GM21381 (cell line): ENCODE measurements at regions not wholly inside any gene's neighbourhood (a gene's known extent, or its start where the extent isn't known, plus 50 kb on each side); places are given as distances from the start of the nearest gene placed in this dataset.
"Not testable (repeated sequence)": the region's sequence is repeated elsewhere in the genome, so short reads cannot be mapped to it uniquely, and the experiment has no call there.

Experiments used
- ATAC-seq: cut with Tn5 transposase; IDR thresholded peaks from one replicate; pipeline ENCODE4 v1.9.1; 2021; ENCODE audit warnings: mild to moderate bottlenecking, moderate library complexity; ENCODE audit not compliant: unreplicated experiment

DNA sequence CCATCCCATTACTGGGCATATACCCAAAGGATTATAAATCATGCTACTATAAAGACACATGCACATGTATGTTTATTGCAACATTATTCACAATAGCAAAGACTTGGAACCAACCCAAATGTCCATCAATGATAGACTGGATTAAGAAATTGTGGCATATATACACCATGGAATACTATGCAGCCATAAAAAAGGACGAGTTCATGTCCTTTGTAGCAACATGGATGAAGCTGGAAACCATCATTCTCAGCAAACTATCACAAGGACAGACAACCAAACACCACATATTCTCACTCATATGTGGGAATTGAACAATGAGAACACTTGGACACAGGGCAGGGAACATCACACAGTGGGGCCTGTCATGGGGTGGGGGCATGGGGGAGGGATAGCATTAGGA is 181.5 kb upstream of the SPRY2 start:
- not testable (repeated sequence) for ATAC-seq

DNA sequence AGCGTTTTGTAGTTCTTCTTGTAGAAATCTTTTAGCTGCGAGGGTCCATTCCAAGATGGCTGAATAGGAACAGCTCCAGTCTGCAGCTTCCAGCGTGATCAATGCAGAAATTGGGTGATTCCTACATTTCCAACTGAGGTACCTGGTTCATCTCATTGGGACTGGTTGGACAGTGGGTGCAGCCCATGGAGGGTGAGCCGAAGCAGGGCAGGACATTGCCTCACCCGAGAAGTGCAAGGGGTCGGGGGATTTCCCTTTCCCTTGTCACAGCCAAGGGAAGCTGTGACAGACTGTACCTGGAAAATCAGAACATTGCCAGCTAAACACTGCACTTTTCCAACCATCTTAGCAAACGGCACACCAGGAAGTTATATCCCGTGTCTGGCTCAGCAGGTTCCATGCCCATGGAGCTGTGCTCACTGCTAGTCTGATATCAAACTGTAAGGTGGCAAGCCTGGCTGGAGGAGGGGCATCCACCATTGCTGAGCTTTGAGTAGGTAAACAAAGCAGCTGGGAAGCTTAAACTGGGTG is 176.0 kb upstream of the SPRY2 start:
- ATAC-seq = no peak

DNA sequence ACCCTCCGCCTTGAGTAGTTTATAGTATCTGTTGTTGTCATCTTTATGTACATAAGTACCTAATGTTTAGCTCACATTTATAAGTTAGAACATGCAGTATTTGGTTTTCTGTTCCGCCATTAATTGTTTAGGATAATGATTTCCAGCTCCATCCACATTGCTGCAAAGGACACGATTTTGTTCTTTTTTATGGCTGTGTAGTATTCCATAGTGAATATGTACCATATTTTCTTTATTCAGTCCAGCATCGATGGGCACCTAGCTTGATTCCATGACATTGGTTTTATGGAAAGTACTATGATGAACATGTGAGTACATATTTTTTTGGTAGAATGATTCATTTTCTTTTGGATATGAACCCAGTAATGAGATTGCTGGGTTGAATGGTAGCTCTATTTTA is 174.4 kb upstream of the SPRY2 start:
- no peak for ATAC-seq

DNA sequence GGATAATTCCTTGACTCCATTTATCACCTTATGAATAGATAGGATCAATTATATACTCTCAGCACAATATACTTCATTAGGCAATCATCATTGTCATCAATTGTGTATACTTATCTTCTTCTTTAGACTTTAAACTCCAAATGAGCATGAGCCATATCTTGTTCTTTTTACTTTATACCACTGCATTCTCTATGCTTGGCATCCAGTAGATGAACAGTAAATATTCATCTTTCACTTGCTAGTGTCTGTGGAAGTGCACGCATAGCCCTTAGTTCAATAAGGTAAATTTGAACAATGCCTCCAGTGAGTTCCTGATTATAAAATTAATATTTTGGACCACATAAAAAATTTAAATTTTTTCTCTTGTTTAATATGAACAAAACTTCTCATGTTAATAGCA is 172.3 kb upstream of the SPRY2 start:
- no peak for ATAC-seq

DNA sequence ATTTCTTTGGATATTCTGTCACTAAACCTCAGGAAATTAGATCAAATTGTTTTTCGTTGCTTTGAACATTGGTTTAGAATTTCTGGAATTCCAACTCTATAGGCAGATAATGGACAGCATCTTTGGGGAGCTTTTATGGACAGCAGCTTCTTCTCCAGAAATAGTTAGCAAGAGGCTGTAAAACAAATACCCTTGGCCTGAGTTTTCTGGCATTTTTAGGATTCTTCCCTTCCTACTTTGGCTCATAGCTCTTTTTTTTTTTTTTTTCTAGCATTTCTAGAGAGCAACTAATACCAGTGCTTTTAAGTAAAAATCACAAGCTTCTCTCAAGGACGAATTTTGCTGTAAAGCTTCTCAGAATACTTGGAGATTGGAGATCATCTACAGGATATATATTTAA is 169.8 kb upstream of the SPRY2 start:
- ATAC-seq = no peak

DNA sequence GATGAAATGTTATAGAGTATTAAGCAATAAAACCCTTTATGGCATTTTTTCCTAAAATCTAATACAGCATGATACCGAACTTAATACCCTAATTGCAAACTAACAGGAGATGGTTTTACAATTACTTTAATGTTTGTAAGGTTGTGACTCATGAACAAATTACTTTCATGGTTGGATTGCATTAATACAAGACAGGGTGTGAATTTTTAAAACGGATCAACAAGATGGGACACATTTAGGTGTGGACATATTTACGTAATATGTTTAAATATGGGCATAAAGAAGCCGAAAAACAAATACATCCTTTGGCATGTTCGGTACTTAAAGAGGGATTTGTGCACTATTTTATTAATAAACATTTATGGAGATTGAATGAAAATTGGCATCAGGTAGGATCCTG is 168.3 kb upstream of the SPRY2 start:
- ATAC-seq = no peak

DNA sequence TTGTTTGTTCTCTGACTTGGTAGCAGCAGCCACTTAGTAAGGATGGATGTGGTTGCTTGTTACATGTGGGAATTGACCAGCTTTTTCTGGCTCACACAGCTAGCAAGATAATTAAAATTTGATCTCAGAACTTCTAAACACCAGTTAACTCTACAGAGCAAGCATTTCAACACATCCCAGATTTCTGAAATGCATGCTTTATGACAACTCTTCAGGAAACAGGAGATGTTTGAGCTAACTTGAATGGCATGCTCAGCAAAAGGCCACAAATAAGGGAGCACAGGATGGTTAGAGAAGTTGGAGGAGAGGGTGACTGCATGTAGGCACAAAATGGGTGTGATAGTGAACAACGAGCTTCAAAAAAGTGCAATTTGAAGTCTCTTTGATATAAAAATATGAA is 167.1 kb upstream of the SPRY2 start:
- ATAC-seq = no peak

DNA sequence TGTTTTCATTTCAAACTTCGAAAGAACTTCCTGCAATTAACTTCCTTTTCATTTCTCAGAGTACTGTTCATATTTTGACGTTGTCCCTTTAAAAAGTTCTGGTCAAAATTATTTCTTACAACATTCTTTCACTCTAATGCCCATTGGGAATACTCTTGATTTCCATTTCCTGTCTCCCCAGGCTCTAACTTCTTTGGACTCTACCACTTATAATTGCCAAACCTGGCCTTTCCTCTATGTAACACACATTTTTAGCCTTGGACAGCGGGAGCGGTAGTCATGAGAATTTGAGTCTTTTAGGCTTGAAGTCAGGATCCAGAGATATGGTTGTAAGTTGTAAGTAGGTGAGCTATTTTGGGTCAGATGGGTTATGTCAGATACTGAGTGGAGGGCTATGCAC is 163.5 kb upstream of the SPRY2 start:
- ATAC-seq = no peak

DNA sequence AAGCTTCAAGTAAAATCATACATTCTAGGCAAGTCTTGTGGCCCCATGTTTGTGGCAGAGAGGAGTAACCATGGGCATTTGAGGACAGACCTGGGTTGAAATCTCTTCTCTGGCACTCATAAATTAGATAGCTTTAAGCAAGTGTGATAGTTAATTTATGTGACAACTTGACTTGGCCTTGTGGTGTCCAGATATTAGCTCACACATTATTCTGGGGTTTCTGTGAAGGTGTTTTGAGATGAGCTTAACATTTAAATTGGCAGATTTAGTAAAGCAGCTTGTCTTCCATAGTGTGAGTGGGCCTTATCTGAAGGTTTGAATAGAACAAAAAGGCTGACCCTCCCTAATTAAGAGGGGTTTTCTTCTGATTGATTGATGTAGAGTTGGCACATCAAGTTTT is 161.4 kb upstream of the SPRY2 start:
- ATAC-seq = no peak

DNA sequence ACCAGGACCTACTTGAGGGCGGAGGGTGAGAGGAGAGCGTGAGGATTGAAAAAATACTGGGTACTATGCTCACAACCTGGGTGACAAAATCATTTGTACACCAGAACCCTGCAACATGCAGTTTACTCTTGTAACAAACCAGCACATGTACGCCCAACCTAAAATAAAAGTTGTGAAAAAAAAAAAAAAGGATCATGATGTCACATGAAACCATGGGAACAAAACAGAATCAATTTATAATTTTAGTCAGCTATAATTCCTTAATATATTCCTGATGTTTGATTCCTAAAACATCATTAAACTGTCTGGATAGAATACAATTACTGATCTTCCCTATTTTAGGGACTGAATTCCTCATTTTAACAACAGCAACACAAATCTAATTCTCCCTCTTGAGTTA is 160.6 kb upstream of the SPRY2 start:
- ATAC-seq = no peak

DNA sequence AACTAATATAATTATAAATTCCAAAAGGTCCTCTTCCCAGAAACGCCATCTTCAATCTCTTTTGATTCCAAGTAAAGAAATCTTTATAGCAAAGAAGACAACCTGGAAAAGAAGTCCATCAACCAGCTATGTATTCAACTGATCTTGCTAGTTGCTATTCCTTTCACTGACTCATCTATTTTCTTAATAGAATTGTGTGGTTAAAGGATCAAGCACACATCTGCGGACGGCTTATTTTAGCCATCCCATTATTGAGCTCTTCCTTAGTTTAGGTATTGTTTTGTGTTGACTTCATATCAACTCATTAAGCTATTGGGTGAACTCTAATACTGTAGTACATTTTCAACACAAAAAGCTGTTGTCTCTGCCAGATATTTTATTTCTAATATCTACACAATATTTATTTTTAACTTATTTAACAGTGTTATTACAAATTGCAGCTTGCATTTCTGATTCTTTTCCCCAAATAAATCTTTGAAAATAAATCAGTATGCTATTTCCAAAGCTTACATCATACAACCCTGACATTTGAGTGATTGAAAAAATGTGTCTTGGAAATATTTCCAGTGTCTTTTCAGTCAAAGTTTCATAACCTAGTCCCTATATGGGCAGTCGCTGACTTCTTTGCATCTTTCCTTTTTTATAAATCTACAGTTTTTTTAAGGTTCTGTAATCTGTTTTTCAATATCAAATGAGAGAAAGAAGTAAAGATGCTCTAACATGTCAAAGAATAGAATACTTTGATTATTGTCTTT is 158.8 kb upstream of the SPRY2 start:
- no peak for ATAC-seq

DNA sequence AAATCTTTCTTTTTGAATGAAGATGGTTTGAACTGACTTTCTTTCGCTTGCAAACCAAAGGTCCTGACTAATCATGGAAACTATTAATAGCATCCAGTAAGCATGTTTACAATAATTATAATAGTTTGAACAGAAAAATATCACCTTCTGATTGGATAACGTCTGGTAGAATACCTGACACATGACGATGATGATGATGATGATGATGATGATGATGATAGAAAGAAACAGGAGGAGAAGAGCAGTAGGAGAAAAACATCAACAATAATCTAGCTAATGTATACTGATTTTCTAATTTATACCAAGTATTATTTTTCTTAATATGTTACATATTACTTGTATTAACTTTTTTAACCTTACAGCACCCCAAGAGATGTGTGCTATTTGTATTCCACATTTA is 157.5 kb upstream of the SPRY2 start:
- no peak for ATAC-seq

DNA sequence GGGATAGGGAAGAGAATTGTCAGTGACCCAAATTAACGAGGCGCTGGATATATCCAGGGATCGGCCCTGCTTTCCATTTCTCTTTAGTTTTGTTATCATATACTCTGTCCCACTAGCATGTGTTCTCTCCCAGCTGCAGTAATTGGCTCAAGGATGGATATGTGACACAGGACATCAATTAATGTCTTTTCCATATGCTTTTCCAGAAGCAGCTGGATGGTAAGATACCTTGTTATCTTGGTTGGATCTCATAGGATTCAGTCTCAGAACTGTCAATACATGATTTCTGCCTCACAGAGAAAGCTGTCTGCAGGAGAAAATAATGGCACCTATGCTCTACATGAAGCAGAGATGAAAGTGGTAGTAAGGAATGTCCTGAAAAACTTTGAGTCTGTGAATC is 157.1 kb upstream of the SPRY2 start:
- ATAC-seq = no peak

DNA sequence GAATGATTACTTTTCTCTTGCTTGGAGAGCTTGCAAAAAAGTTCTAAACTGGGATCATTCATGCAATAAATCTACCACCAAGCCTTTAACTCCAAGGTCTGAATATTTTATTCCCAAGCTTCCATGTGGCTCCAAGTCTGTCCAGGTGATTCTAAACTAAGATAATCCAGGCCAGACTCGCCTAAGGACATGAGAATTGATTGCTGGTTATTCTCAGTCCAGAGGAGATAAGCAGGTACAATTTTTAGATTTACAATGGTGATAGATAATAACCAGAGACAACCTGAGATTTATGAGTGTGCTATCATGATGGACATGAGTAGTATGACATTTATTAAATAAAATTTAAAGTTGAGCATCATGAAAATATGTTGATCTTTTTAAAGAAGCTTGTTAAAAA is 156.5 kb upstream of the SPRY2 start:
- no peak for ATAC-seq

DNA sequence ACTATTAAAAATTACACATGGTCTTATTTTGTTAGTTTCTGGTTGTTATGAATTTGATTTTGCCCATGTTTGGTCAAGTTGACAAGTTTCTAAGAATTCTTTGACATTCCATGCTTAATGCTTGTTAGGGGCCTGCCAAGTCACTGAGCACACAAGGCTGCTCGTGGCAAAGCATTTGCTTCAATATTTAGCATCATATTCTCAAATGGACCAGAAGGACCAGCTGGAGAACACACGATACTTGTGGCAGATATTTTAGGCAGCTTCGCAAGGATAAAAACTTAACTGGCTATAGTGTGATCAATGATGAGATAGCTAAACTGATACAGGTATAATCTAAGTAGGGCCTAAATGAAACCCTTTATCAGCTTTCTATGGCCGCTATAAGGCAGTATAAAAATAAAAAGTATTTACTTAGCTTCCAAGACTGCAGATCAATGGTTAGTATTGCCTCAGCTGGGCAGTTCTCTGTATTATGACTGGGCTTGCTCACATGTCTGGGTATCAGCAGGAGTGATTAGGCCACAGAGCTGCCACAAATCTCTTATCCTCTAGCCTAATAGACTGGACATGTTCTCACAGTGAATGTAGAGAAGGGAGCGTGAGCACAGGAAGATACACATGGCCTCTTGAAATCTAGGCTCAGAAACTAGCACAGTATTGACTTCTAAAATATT is 155.9 kb upstream of the SPRY2 start:
- ATAC-seq = no peak

DNA sequence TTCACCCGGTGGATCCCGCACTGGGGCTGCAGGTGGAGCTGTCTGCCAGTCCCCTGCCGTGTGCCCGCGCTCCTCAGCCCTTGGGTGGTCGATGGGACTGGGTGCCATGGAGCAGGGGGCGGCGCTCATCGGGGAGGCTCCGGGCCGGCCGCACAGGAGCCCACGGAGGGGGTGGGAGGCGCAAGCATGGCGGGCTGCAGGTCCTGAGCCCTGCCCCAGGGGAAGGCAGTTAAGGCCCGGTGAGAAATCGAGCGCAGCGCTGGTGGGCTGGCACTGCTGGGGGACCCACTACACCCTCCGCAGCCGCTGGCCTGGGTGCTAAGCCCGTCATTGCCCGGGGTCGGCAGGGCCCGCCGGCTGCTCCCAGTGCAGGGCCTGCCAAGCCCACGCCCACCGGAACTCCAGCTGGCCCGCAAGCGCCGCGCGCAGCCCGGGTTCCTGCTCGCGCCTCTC is 149.6 kb upstream of the SPRY2 start:
- ATAC-seq = not testable (repeated sequence)

DNA sequence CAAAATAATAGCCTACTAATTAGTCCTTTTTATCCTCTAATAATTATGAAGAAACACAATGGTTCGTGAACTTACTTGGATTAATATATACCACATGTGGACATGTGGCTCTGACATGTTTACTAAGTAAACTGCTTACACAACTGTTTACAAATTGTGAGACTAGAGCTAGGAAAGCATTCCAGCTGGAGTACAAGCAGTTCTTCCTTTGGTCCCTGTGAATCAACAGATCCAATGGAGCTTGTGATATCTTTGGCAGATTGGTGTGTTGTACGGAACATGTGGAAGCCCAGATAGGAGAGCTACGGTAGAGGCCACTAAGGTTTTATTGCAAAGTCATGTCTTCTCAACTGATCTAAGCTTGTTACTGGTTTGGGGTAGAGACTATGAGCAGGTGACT is 145.5 kb upstream of the SPRY2 start:
- no peak for ATAC-seq

DNA sequence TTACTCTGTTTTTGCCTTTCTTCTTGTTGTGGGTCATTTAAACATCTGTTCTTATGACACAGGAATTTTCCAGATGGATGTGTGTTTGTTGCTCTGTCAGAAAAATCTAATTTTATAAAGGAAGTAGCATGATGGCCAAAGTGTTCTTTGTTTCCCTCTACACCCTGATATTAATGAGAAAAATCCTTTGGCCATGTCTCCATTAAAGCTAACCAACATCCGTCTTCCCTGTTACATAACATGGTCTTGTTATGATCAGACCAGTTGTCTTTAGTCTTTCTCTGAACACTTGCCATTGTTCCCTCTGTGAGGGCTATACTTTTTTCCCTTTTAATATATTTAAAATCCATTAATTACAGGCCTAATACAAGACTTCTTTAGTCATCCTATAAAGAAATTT is 142.2 kb upstream of the SPRY2 start:
- ATAC-seq = no peak

DNA sequence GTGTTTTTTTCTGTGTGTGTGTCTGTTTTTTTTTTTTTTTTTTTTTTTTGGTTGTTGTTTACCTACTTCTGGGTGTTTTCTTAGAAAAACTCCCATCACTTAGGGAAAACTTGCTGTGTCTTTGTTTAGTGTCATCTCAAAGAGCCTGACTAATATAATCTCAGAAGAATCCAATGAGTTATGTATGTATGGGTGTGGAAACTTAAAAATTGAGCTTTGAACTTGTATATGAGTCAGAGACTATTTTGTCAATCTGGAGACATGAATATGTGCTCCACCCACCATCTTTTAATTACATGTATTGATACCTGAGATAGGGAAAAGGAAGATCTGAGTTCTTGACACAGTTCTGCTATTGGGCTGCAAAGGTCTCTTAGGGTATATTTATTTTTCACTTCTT is 140.7 kb upstream of the SPRY2 start:
- ATAC-seq = no peak

DNA sequence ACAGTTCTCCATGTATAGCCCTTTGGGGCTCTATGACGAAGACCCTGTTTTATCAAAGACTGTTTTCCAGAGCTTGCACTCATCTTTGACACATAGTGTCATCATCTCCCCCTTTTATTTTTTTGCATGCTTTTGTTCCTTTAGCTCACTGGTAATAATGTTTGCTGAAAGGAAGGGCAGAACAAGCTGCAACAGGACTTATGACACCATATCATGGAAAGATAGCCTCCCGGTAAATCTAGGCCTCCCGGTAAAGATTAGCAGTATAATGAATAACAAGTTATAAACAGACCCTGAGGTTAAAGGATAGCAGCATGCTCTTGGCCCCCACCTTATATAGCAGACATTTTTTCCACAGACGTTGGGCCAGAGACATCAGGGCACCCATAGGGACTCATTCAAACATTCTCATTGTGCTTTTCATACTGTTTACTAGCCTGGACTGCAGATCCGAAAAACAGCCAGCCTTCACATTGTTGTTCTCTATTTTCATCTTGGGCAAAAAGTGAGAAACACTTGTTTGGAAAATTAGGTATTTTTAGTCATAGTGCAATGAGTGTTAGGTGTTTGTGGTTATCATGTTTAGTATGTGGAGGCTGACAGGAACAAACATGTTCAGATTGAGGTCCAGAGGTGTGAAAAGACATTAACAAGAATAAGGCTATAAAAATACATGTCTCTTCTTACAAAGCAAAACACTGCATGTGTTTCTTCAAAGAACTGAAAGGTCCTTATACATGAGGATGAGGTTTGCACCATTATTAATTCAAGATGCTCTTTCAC is 136.9 kb upstream of the SPRY2 start:
- no peak for ATAC-seq

DNA sequence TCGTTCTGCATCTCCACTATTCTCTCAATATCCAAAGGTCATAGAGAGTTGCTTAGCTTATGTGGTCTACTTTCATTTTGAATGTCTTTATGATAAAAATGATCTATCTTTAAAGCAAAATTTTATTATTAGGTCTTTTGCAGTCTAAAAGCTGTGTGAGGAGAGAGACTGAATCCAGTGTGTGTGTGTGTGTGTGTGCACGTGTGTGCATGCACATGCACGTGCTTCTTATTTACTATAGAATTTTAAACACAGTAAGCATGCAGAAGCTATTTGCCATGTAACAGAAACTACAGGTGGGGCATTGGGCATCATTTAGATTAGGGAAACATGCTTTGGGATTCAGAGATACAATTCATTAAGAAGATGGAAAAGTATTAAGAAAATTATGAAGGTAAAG is 136.0 kb upstream of the SPRY2 start:
- ATAC-seq = no peak

DNA sequence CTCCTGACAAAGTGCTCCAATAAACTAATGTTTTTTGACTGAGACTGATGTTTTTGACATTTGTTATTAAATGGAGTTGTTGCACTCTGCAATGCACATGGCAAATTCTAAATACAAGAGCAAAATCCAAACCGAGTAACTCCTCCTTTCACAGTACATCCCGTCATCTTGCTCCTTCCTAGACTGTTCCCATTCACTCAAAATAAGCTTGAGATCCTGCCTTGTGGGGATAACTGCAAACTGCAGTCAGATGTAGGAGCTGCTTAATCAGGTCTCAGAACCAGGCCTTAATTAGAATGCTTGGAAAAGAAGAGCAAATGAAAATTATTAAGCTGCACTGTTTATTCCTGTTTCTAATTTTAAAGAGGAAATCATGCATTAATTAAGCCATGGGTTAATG is 134.8 kb upstream of the SPRY2 start:
- no peak for ATAC-seq
